Keratinocyte (primary cell): ENCODE measurements at regions not wholly inside any gene's neighbourhood (a gene's known extent, or its start where the extent isn't known, plus 50 kb on each side); places are given as distances from the start of the nearest gene placed in this dataset.

Experiments
- DNase-seq: peaks from one replicate; pipeline ENCODE4 v3.0.0-alpha.2; 2011; ENCODE audit warnings: low read depth, missing footprints, low spot score
- FAIRE-seq: peaks from 2 replicates; lab custom pipeline; 2011; peaks lifted over from hg19 to GRCh38; lab: Jason Lieb, UNC
- H2AFZ ChIP-seq: 2 replicates; pipeline ENCODE4 v1.6.0; 2012; ENCODE audit warnings: low read length, control low read depth, inconsistent platforms; ENCODE audit not compliant: control insufficient read depth
- H3K27ac ChIP-seq: 2 replicates; pipeline ENCODE4 v1.5.1; 2011; ENCODE audit warnings: low read length; ENCODE audit not compliant: control insufficient read depth, insufficient read depth
- H3K27me3 ChIP-seq: 3 replicates; pipeline ENCODE4 v1.6.0; 2011; ENCODE audit warnings: low read length; ENCODE audit not compliant: control insufficient read depth, insufficient read depth; ENCODE audit errors: extremely low read depth
- H3K36me3 ChIP-seq, 2 experiments: 2 replicates in 1 of 2; 3 replicates in 1 of 2; pipeline ENCODE4 v1.5.1; 2011; ENCODE audit warnings: low read length in 2 of 2, mild to moderate bottlenecking in 1 of 2; ENCODE audit not compliant: control insufficient read depth in 2 of 2, insufficient read depth in 2 of 2; ENCODE audit errors: extremely low read depth in 1 of 2
- H3K4me1 ChIP-seq: 3 replicates; pipeline ENCODE4 v1.5.1; 2011; ENCODE audit warnings: low read length; ENCODE audit not compliant: control insufficient read depth, insufficient read depth; ENCODE audit errors: extremely low read depth
- H3K4me2 ChIP-seq: 3 replicates; pipeline ENCODE4 v1.6.0; 2011; ENCODE audit warnings: low read depth, low read length; ENCODE audit not compliant: control insufficient read depth, insufficient read depth; ENCODE audit errors: extremely low read depth
- H3K4me3 ChIP-seq, 3 experiments: fragments of 200-600 bp in 1 of 3; sonication (generic) in 1 of 3; 2 replicates in 2 of 3; 3 replicates in 1 of 3; pipeline ENCODE4 v1.5.1; 2011 to 2016; ENCODE audit warnings: low read length in 3 of 3, mild to moderate bottlenecking in 3 of 3, control low read depth in 2 of 3, inconsistent platforms in 1 of 3, low read depth in 1 of 3, mixed read lengths in 1 of 3, mixed run types in 1 of 3, moderate library complexity in 1 of 3; ENCODE audit not compliant: control insufficient read depth in 2 of 3, insufficient read depth in 2 of 3; ENCODE audit errors: extremely low read depth in 1 of 3
- H3K79me2 ChIP-seq: 2 replicates; pipeline ENCODE4 v1.6.0; 2012; ENCODE audit warnings: low read length; ENCODE audit not compliant: control insufficient read depth, insufficient read depth
- H3K9ac ChIP-seq: 3 replicates; pipeline ENCODE4 v1.6.0; 2011; ENCODE audit warnings: low read length; ENCODE audit not compliant: control insufficient read depth, insufficient read depth; ENCODE audit errors: extremely low read depth
- H3K9me1 ChIP-seq: 3 replicates; pipeline ENCODE4 v1.6.0; 2011; ENCODE audit warnings: low read length; ENCODE audit not compliant: control insufficient read depth, insufficient read depth; ENCODE audit errors: extremely low read depth
- H3K9me3 ChIP-seq: 2 replicates; pipeline ENCODE4 v1.5.1; 2012; ENCODE audit warnings: low read depth, low read length; ENCODE audit not compliant: control insufficient read depth
- H4K20me1 ChIP-seq: 3 replicates; pipeline ENCODE4 v1.6.0; 2011; ENCODE audit warnings: low read length; ENCODE audit not compliant: control insufficient read depth, insufficient read depth; ENCODE audit errors: extremely low read depth
- CTCF ChIP-seq, 3 experiments: IDR thresholded peaks in 1 of 3; conservative IDR thresholded peaks in 1 of 3; optimal IDR thresholded peaks in 1 of 3; 2 replicates in 2 of 3; 3 replicates in 1 of 3; pipeline versions ENCODE3 to v1.5.1; 2011; ENCODE audit warnings: low read length in 3 of 3, mild to moderate bottlenecking in 3 of 3, moderate library complexity in 2 of 3, control low read depth in 1 of 3, inconsistent platforms in 1 of 3; ENCODE audit not compliant: insufficient read depth in 2 of 3; ENCODE audit errors: extremely low read depth in 1 of 3
- EZH2 ChIP-seq: IDR thresholded peaks from one replicate; pipeline ENCODE4 v1.6.1; 2012; ENCODE audit warnings: inconsistent platforms, mild to moderate bottlenecking, low read length, moderate library complexity
- dilution Hi-C: fragments of 300-500 bp; cut with MboI; formaldehyde crosslinking; loops from one replicate; pipeline ENCODE4 v1.7.0; 2020; ENCODE audit warnings: low sequenced_read_pairs; ENCODE audit not compliant: extremely low pct_ligation_motif_present

DNA sequence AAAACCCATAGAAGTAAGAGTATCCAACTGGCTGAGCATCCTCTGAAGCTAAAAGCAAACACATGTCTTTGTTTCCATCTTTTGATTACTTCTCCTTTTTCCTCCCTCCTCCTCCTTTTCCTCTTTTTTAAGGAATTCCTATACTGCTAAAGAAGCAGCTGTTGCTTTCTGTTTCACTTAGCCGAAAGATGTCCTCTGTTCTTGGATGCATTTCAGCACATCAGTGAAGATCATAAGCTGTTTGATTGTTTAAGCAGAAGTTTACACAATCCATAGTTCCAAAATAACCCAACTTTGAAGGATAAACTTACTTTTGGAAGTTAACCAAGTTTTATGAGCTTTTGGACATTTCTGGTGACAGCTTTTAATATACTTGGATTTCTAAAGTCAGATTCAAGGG is 55.1 kb upstream of the TNIP3 start:
- dilution Hi-C loops = no loop called here

GRCh38 chr4:121217351-121217750 is 53.2 kb upstream of the TNIP3 start:
- FAIRE-seq (no peak), DNase-seq (no peak)
- no peaks in the 10 kb centered on the region for H3K9me1 ChIP-seq
- no peaks in the 10 kb centered on the region for H4K20me1 ChIP-seq
- H3K4me2 ChIP-seq = no peak overlapping the region
- TF ChIP-seq CTCF (optimal IDR thresholded peaks at IDR 0.05 in 1 of 3, IDR thresholded peaks at IDR 0.05 in 1 of 3, conservative IDR thresholded peaks at IDR 0.05 in 1 of 3; ENCODE audit: extremely low read depth in 1 of 3, insufficient read depth in 2 of 3, low read length in 3 of 3) = no peak
- TF ChIP-seq EZH2 = no peak
- no peak overlapping the region for H3K4me3 ChIP-seq
- H3K9ac ChIP-seq = no peak overlapping the region
- no peaks in the 10 kb centered on the region for H3K9me3 ChIP-seq
- H3K27me3 ChIP-seq = no peaks in the 10 kb centered on the region
- dilution Hi-C loops = no loop called here
- no peaks in the 10 kb centered on the region for H3K79me2 ChIP-seq
- no peak overlapping the region for H3K27ac ChIP-seq
- H3K4me1 ChIP-seq = no peaks in the 10 kb centered on the region
- no peaks in the 10 kb centered on the region for H3K36me3 ChIP-seq
- H2AFZ ChIP-seq = no peak overlapping the region

More for the DNA sequence above, 55.1 kb upstream of the TNIP3 start:
- H2AFZ ChIP-seq = no peak overlapping the region
- H3K36me3 ChIP-seq = no peaks in the 10 kb centered on the region
- H3K9me1 ChIP-seq = no peaks in the 10 kb centered on the region
- no peak for FAIRE-seq
- H3K27me3 ChIP-seq = no peaks in the 10 kb centered on the region
- H4K20me1 ChIP-seq = no peaks in the 10 kb centered on the region
- no peak overlapping the region for H3K9ac ChIP-seq
- H3K4me3 ChIP-seq = no peak overlapping the region
- H3K4me2 ChIP-seq = no peak overlapping the region
- DNase-seq = no peak
- no peak overlapping the region for H3K27ac ChIP-seq
- TF ChIP-seq EZH2 (no peak), CTCF (optimal IDR thresholded peaks at IDR 0.05 in 1 of 3, IDR thresholded peaks at IDR 0.05 in 1 of 3, conservative IDR thresholded peaks at IDR 0.05 in 1 of 3; ENCODE audit: extremely low read depth in 1 of 3, insufficient read depth in 2 of 3, low read length in 3 of 3) (no peak)
- H3K79me2 ChIP-seq = no peaks in the 10 kb centered on the region
- H3K9me3 ChIP-seq = no peaks in the 10 kb centered on the region
- no peaks in the 10 kb centered on the region for H3K4me1 ChIP-seq
